ENCODE measurements at regions not wholly inside any gene's neighbourhood (a gene's known extent, or its start where the extent isn't known, plus 50 kb on each side); places are given as distances from the start of the nearest gene placed in this dataset.

GRCh38 chr18:30915336-30915988, 127.1 kb downstream of the DSC3 start:
- TF ChIP-seq CTCF (conservative IDR thresholded peaks at IDR 0.05 in 1 of 2, IDR thresholded peaks at IDR 0.05 in 1 of 2; ENCODE audit: low read depth in 1 of 2, low read length in 2 of 2) (no peak), EZH2 (IDR thresholded peaks at IDR 0.05; ENCODE audit: low read length, missing control alignments) (no peak)

Measured in fibroblast of lung (primary cell).